RWPE1 (cell line): ENCODE measurements at regions not wholly inside any gene's neighbourhood (a gene's known extent, or its start where the extent isn't known, plus 50 kb on each side); places are given as distances from the start of the nearest gene placed in this dataset.

ENCODE experiments used
- CTCF ChIA-PET: fragments of 350-600 bp; sonication (Branson Sonifier 250); formaldehyde crosslinking; extraction: SDS; loops from one replicate; lab custom pipeline; 2021; lab: Yijun Ruan, JAX
- POLR2A ChIA-PET: fragments of 400-600 bp; formaldehyde crosslinking; extraction: SDS; loops from one replicate; lab custom pipeline; 2020; ENCODE audit warnings: antibody characterized with exemption; ENCODE audit not compliant: low non-redundant PET; lab: Yijun Ruan, JAX
- DNase-seq: peaks from one replicate; pipeline ENCODE4 v3.0.0; 2012; ENCODE audit warnings: low spot score
- H3K27ac ChIP-seq: fragments of 450-650 bp; 2 replicates; pipeline ENCODE4 v1.5.1; 2017
- CTCF ChIP-seq: fragments of 450-650 bp; conservative IDR thresholded peaks from 2 replicates; pipeline ENCODE4 v1.5.1; 2017; ENCODE audit warnings: low read depth, mild to moderate bottlenecking

- DNase-seq: no peak
- TF ChIP-seq CTCF: no peak
- CTCF ChIA-PET: no interaction called here
- POLR2A ChIA-PET: no interaction called here
- H3K27ac ChIP-seq: no peak overlapping the region
These were observed 93.6 kb downstream of the LIPG start for GRCh38 chr18:49655266-49656072.

- POLR2A ChIA-PET: no interaction called here
- CTCF ChIA-PET: no interaction called here
- H3K27ac ChIP-seq: no peak overlapping the region
- no peak for DNase-seq
- TF ChIP-seq CTCF: no peak
These were observed 92.5 kb downstream of the LIPG start for GRCh38 chr18:49654347-49654746.

- ChIA-PET CTCF (no interaction called here), POLR2A (no interaction called here)
- TF ChIP-seq CTCF: no peak
- DNase-seq: no peak
- H3K27ac ChIP-seq: no peak overlapping the region
These were observed 91.2 kb downstream of the LIPG start for GRCh38 chr18:49652881-49653724.

- DNase-seq: no peak
- no peak for TF ChIP-seq CTCF
- CTCF ChIA-PET: no interaction called here
- H3K27ac ChIP-seq: no peak overlapping the region
- POLR2A ChIA-PET: no interaction called here
These were observed 89.2 kb downstream of the LIPG start for GRCh38 chr18:49651033-49651432.

- ChIA-PET CTCF (no interaction called here), POLR2A (no interaction called here)
- H3K27ac ChIP-seq: no peak overlapping the region
- TF ChIP-seq CTCF: no peak
- no peak for DNase-seq
These were observed 88.6 kb downstream of the LIPG start for GRCh38 chr18:49650426-49650891.

GRCh38 chr18:49648811-49649210 lies 87.0 kb downstream of the LIPG start:
- no peak overlapping the region for H3K27ac ChIP-seq
- DNase-seq: peak; percentile 5
- TF ChIP-seq CTCF: no peak
- ChIA-PET POLR2A (no interaction called here), CTCF (no interaction called here)
